ENCODE measurements at regions not wholly inside any gene's neighbourhood (a gene's known extent, or its start where the extent isn't known, plus 50 kb on each side); places are given as distances from the start of the nearest gene placed in this dataset.

DNA sequence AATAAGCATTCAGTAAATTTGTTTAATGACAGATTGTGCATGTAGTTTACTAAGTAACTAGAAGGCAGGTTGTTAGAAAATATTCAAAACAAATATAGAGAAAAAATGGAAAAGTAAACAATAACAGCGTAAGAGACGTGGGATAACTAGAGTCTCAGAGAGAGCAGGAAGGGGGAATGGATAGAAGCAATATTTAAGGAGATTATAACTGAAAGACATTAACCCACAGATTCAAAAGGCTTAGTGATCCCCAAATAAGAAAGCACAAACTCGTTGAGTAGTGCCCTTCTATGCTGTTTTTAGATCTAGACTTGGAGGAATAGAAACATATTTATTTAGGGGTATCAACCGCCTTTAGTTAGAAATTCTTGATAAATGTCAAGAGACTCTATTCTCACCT lies 169.7 kb upstream of the RGS6 start:
- ATAC-seq (no peak), DNase-seq (ENCODE audit: extremely low read depth in 1 of 4, low spot score in 3 of 4) (no peak), FAIRE-seq (no peak)
- Histone ChIP-seq H3K4me2 (ENCODE audit: insufficient read depth, low read length) (no peak overlapping the region), H3K79me2 (ENCODE audit: control insufficient read depth, insufficient read depth, low read length) (no peaks in the 10 kb centered on the region), H3K9ac (ENCODE audit: insufficient read depth in 1 of 2, low read depth in 2 of 2, low read length in 2 of 2) (no peak overlapping the region), H3K4me1 (replicated peaks in 1 of 2; ENCODE audit: control insufficient read depth in 2 of 2, insufficient read depth in 2 of 2, low read length in 2 of 2) (no peaks in the 10 kb centered on the region), H3K9me1 (ENCODE audit: control insufficient read depth, insufficient read depth, low read length) (no peaks in the 10 kb centered on the region), H3K9me3 (replicated peaks; ENCODE audit: control insufficient read depth, insufficient read depth, low read depth, low read length) (no peaks in the 10 kb centered on the region), H3K4me3 (no peak overlapping the region), H4K20me1 (replicated peaks; ENCODE audit: control insufficient read depth, insufficient read depth, low read length) (no peaks in the 10 kb centered on the region), H2AFZ (ENCODE audit: low read depth, low read length) (no peak overlapping the region), H3K27ac (ENCODE audit: extremely low read depth, low read depth, low read length) (no peak overlapping the region), H3K27me3 (ENCODE audit: control insufficient read depth in 2 of 2, insufficient read depth in 2 of 2, low read length in 2 of 2) (no peaks in the 10 kb centered on the region), H3K36me3 (ENCODE audit: control insufficient read depth, insufficient read depth, low read length) (no peaks in the 10 kb centered on the region)
- BruUV-seq (replicated peaks), result no TSS peak
- ChIA-PET CTCF (ENCODE audit: low intra/inter-chr PET ratio) (no interaction called here), POLR2A (no interaction called here)
- intact Hi-C loops (cut with micrococcal nuclease), result no loop called here
- in situ Hi-C loops (cut with MboI), result no loop called here
- WGBS (ENCODE audit: insufficient coverage, low coverage, missing lambda C conversion rate), result 7% methylated on average over 4 of the region's 4 CpGs
- no peak for TF ChIP-seq ZFP36 (IDR thresholded peaks at IDR 0.05; ENCODE audit: low read depth, low read length, partially characterized antibody)
- TF ChIP-seq, protein P1, sequence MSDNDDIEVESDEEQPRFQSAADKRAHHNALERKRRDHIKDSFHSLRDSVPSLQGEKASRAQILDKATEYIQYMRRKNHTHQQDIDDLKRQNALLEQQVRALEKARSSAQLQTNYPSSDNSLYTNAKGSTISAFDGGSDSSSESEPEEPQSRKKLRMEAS (CRISPR knock-in tag; IDR thresholded peaks at IDR 0.05), result no peak
- no peak for TF ChIP-seq XRCC3 (IDR thresholded peaks at IDR 0.05)
- no peak for TF ChIP-seq E2F3 (CRISPR knock-in tag; IDR thresholded peaks at IDR 0.05)
- TF ChIP-seq ZNF695 (CRISPR knock-in tag; IDR thresholded peaks at IDR 0.05), result no peak
- TF ChIP-seq, protein P2, sequence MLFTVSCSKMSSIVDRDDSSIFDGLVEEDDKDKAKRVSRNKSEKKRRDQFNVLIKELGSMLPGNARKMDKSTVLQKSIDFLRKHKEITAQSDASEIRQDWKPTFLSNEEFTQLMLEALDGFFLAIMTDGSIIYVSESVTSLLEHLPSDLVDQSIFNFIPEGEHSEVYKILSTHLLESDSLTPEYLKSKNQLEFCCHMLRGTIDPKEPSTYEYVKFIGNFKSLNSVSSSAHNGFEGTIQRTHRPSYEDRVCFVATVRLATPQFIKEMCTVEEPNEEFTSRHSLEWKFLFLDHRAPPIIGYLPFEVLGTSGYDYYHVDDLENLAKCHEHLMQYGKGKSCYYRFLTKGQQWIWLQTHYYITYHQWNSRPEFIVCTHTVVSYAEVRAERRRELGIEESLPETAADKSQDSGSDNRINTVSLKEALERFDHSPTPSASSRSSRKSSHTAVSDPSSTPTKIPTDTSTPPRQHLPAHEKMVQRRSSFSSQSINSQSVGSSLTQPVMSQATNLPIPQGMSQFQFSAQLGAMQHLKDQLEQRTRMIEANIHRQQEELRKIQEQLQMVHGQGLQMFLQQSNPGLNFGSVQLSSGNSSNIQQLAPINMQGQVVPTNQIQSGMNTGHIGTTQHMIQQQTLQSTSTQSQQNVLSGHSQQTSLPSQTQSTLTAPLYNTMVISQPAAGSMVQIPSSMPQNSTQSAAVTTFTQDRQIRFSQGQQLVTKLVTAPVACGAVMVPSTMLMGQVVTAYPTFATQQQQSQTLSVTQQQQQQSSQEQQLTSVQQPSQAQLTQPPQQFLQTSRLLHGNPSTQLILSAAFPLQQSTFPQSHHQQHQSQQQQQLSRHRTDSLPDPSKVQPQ (CRISPR knock-in tag; IDR thresholded peaks at IDR 0.05; ENCODE audit: borderline replicate concordance), result no peak
- TF ChIP-seq FOSL1 (tag; conservative IDR thresholded peaks at IDR 0.05), result no peak
- TF ChIP-seq ELF4 (CRISPR knock-in tag; IDR thresholded peaks at IDR 0.05), result no peak
- no peak for TF ChIP-seq ZNF407 (IDR thresholded peaks at IDR 0.05; ENCODE audit: low read depth)
- no peak for TF ChIP-seq RHOXF2B (CRISPR knock-in tag; conservative IDR thresholded peaks at IDR 0.05)
- TF ChIP-seq ZNF354B (CRISPR knock-in tag; IDR thresholded peaks at IDR 0.05), result no peak
- TF ChIP-seq ZEB2 (IDR thresholded peaks at IDR 0.05), result no peak

Measured in K562 (cell line).